ENCODE measurements at regions not wholly inside any gene's neighbourhood (a gene's known extent, or its start where the extent isn't known, plus 50 kb on each side); places are given as distances from the start of the nearest gene placed in this dataset.

DNA sequence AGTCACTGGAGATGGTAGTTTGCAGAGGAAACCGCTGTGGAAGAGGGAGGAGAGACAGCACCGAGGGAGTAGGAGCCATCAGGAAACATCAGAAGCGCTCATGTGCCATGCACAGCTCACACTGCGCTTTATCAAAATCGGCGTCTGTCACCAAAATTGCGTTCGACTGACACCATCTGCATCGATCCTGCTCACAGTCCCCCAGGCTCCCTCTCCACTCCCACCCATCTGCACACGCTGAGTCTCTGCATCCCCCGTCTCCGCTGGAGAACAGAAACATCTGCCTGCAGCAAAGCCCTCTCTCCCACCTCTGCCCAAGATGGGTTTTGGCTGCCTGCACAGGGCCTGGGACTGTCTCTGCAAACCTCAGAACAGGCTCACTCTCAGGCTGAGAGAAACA lies 187.5 kb upstream of the RPL38 start:
- no peak for ATAC-seq
- Histone ChIP-seq H3K4me1 (ENCODE audit: insufficient read depth, low read length) (no peaks in the 10 kb centered on the region), H2AFZ (ENCODE audit: low read length) (no peak overlapping the region), H3K79me2 (ENCODE audit: insufficient read depth, low read length) (no peaks in the 10 kb centered on the region), H3K9ac (ENCODE audit: insufficient read depth, low read depth, low read length) (no peak overlapping the region), H3K4me2 (ENCODE audit: low read depth, low read length) (no peak overlapping the region), H3K27me3 (ENCODE audit: control insufficient read depth in 1 of 2, insufficient read depth in 2 of 2, low read length in 2 of 2) (peaks cover 10 to 55% of the 10 kb centered on the region in 2 experiments; a peak in 4 of 5 replicates), H3K27ac (ENCODE audit: extremely low read length, insufficient read depth, low read length) (no peak overlapping the region), H4K20me1 (ENCODE audit: insufficient read depth, low read length) (no peaks in the 10 kb centered on the region), H3K9me3 (ENCODE audit: low read length) (no peaks in the 10 kb centered on the region), H3K4me3 (replicated peaks in 1 of 3; ENCODE audit: insufficient read depth in 1 of 3, low read depth in 2 of 3, low read length in 3 of 3) (no peak overlapping the region), H3K36me3 (replicated peaks in 1 of 2; ENCODE audit: control insufficient read depth in 1 of 2, insufficient read depth in 2 of 2, low read length in 2 of 2) (no peaks in the 10 kb centered on the region)
- no peak for DNase-seq (ENCODE audit: low spot score)
- TF ChIP-seq, protein P1, sequence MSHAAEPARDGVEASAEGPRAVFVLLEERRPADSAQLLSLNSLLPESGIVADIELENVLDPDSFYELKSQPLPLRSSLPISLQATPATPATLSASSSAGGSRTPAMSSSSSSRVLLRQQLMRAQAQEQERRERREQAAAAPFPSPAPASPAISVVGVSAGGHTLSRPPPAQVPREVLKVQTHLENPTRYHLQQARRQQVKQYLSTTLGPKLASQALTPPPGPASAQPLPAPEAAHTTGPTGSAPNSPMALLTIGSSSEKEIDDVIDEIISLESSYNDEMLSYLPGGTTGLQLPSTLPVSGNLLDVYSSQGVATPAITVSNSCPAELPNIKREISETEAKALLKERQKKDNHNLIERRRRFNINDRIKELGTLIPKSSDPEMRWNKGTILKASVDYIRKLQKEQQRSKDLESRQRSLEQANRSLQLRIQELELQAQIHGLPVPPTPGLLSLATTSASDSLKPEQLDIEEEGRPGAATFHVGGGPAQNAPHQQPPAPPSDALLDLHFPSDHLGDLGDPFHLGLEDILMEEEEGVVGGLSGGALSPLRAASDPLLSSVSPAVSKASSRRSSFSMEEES (CRISPR knock-in tag; IDR thresholded peaks at IDR 0.05), result no peak
- TF ChIP-seq, protein P2, sequence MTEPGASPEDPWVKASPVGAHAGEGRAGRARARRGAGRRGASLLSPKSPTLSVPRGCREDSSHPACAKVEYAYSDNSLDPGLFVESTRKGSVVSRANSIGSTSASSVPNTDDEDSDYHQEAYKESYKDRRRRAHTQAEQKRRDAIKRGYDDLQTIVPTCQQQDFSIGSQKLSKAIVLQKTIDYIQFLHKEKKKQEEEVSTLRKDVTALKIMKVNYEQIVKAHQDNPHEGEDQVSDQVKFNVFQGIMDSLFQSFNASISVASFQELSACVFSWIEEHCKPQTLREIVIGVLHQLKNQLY (CRISPR knock-in tag; IDR thresholded peaks at IDR 0.05), result no peak
- no peak for TF ChIP-seq KDM4B (CRISPR knock-in tag; IDR thresholded peaks at IDR 0.05)
- no peak for TF ChIP-seq ZNF589 (CRISPR knock-in tag; conservative IDR thresholded peaks at IDR 0.05)
- no peak for TF ChIP-seq DPF2 (CRISPR knock-in tag; IDR thresholded peaks at IDR 0.05; ENCODE audit: borderline replicate concordance, low read depth)
- no peak for TF ChIP-seq ZBTB3 (CRISPR knock-in tag; IDR thresholded peaks at IDR 0.05; ENCODE audit: borderline replicate concordance, low read depth)
- no peak for FAIRE-seq
- in situ Hi-C loops (cut with HindIII; ENCODE audit: extremely low pct_ligation_motif_present, low pct_unique_long_range_greater_than_20kb), result no loop called here
- ChIA-PET CTCF (ENCODE audit: low intra/inter-chr PET ratio, low total read pairs) (no interaction called here), POLR2A (no interaction called here)
- intact Hi-C loops (cut with micrococcal nuclease; ENCODE audit: unreplicated experiment), result no loop called here
- no TSS peak for BruUV-seq (replicated peaks)
- WGBS (ENCODE audit: low lambda C conversion rate), result 32% methylated on average over 12 of the region's 12 CpGs

DNA sequence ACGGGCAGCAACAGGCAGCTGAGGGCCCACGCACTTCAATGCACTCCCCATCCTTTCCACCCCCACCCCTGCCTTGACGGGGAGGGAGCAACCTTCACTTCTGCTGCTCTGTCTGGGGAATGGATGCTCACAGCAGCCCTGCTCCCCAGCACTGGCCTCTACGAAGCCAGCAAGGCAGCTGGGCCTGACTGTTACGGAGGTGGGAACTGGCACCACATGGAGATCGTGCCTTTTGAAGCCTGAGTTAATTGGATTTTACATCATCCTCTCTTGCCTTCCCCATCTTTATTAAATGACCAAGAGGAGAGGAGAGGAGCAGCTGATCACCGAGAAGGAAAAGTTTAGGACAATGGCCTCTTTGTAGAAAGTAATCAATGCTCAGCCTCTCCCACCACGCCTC lies 187.0 kb upstream of the RPL38 start:
- no peak for ATAC-seq
- Histone ChIP-seq H4K20me1 (ENCODE audit: insufficient read depth, low read length) (no peaks in the 10 kb centered on the region), H3K4me3 (replicated peaks in 1 of 3; ENCODE audit: insufficient read depth in 1 of 3, low read depth in 2 of 3, low read length in 3 of 3) (no peak overlapping the region), H3K4me1 (ENCODE audit: insufficient read depth, low read length) (no peaks in the 10 kb centered on the region), H3K27me3 (ENCODE audit: control insufficient read depth in 1 of 2, insufficient read depth in 2 of 2, low read length in 2 of 2) (peaks cover 10 to 52% of the 10 kb centered on the region in 2 experiments; a peak in 3 of 5 replicates), H3K36me3 (replicated peaks in 1 of 2; ENCODE audit: control insufficient read depth in 1 of 2, insufficient read depth in 2 of 2, low read length in 2 of 2) (no peaks in the 10 kb centered on the region), H3K9ac (ENCODE audit: insufficient read depth, low read depth, low read length) (no peak overlapping the region), H3K79me2 (ENCODE audit: insufficient read depth, low read length) (no peaks in the 10 kb centered on the region), H3K4me2 (ENCODE audit: low read depth, low read length) (no peak overlapping the region), H3K27ac (ENCODE audit: extremely low read length, insufficient read depth, low read length) (no peak overlapping the region), H3K9me3 (ENCODE audit: low read length) (no peaks in the 10 kb centered on the region), H2AFZ (ENCODE audit: low read length) (no peak overlapping the region)
- ChIA-PET POLR2A (no interaction called here), CTCF (ENCODE audit: low intra/inter-chr PET ratio, low total read pairs) (no interaction called here)
- no TSS peak for BruUV-seq (replicated peaks)
- in situ Hi-C loops (cut with HindIII; ENCODE audit: extremely low pct_ligation_motif_present, low pct_unique_long_range_greater_than_20kb), result no loop called here
- no peak for FAIRE-seq
- WGBS (ENCODE audit: low lambda C conversion rate), result 7% methylated on average over 8 of the region's 8 CpGs
- DNase-seq (ENCODE audit: low spot score), result no peak
- TF ChIP-seq, protein P3, sequence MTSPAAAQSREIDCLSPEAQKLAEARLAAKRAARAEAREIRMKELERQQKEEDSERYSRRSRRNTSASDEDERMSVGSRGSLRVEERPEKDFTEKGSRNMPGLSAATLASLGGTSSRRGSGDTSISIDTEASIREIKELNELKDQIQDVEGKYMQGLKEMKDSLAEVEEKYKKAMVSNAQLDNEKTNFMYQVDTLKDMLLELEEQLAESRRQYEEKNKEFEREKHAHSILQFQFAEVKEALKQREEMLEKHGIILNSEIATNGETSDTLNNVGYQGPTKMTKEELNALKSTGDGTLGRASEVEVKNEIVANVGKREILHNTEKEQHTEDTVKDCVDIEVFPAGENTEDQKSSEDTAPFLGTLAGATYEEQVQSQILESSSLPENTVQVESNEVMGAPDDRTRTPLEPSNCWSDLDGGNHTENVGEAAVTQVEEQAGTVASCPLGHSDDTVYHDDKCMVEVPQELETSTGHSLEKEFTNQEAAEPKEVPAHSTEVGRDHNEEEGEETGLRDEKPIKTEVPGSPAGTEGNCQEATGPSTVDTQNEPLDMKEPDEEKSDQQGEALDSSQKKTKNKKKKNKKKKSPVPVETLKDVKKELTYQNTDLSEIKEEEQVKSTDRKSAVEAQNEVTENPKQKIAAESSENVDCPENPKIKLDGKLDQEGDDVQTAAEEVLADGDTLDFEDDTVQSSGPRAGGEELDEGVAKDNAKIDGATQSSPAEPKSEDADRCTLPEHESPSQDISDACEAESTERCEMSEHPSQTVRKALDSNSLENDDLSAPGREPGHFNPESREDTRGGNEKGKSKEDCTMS (CRISPR knock-in tag; conservative IDR thresholded peaks at IDR 0.05), result no peak
- TF ChIP-seq LCORL (IDR thresholded peaks at IDR 0.05) (no peak), LCORL (CRISPR knock-in tag; IDR thresholded peaks at IDR 0.05) (no peak), TOE1 (CRISPR knock-in tag; IDR thresholded peaks at IDR 0.05) (no peak), ZNF232 (CRISPR knock-in tag; IDR thresholded peaks at IDR 0.05; ENCODE audit: borderline replicate concordance) (no peak), ISX (CRISPR knock-in tag; conservative IDR thresholded peaks at IDR 0.05) (no peak), ZNF768 (CRISPR knock-in tag; IDR thresholded peaks at IDR 0.05) (no peak)
- intact Hi-C loops (cut with micrococcal nuclease; ENCODE audit: unreplicated experiment), result no loop called here

All from HepG2 (cell line).